ENCODE measurements at regions not wholly inside any gene's neighbourhood (a gene's known extent, or its start where the extent isn't known, plus 50 kb on each side); places are given as distances from the start of the nearest gene placed in this dataset.

- no peak overlapping the region for H3K4me2 ChIP-seq (ENCODE audit: low read length)
- TF ChIP-seq CTCF (IDR thresholded peaks at IDR 0.05; ENCODE audit: poor library complexity, severe bottlenecking) (no peak), POLR2AphosphoS5 (IDR thresholded peaks at IDR 0.05) (no peak), RAD21 (conservative IDR thresholded peaks at IDR 0.05) (no peak), EZH2 (IDR thresholded peaks at IDR 0.05; ENCODE audit: borderline replicate concordance, insufficient read depth, low read length, poor library complexity, severe bottlenecking) (no peak), TAF1 (IDR thresholded peaks at IDR 0.05; ENCODE audit: low read depth) (no peak), MXI1 (conservative IDR thresholded peaks at IDR 0.05; ENCODE audit: poor library complexity, severe bottlenecking) (no peak), REST (IDR thresholded peaks at IDR 0.05; ENCODE audit: borderline replicate concordance) (no peak), EP300 (conservative IDR thresholded peaks at IDR 0.05; ENCODE audit: poor library complexity, severe bottlenecking) (no peak), SMC3 (conservative IDR thresholded peaks at IDR 0.05; ENCODE audit: poor library complexity) (no peak)
- no peaks in the 10 kb centered on the region for H3K79me2 ChIP-seq (replicated peaks; ENCODE audit: insufficient read depth, low read length)
- H3F3A ChIP-seq (ENCODE audit: insufficient read depth, low read length, poor library complexity, severe bottlenecking): no peaks in the 10 kb centered on the region
- no peak overlapping the region for H3K4me3 ChIP-seq (ENCODE audit: low read length)
- no peaks in the 10 kb centered on the region for H3K27me3 ChIP-seq (ENCODE audit: insufficient read depth, low read depth, low read length)
- H3K9me2 ChIP-seq (ENCODE audit: insufficient read depth, low read length): no peaks in the 10 kb centered on the region
- H3K9ac ChIP-seq (ENCODE audit: low read length): no peak overlapping the region
- H3K36me3 ChIP-seq (ENCODE audit: insufficient read depth, low read length): no peaks in the 10 kb centered on the region
- H2AFZ ChIP-seq (ENCODE audit: low read depth, low read length): no peak overlapping the region
- no peaks in the 10 kb centered on the region for H4K20me1 ChIP-seq (ENCODE audit: insufficient read depth)
- H3K27ac ChIP-seq (ENCODE audit: low read length): no peak overlapping the region
- no peaks in the 10 kb centered on the region for H3K9me3 ChIP-seq (ENCODE audit: low read length)
Measured at GRCh38 chr7:85396676-85397075, 209.8 kb upstream of the SEMA3D start.

- Histone ChIP-seq H3K9ac (ENCODE audit: low read length) (no peak overlapping the region), H2AFZ (ENCODE audit: low read depth, low read length) (no peak overlapping the region), H3K4me2 (ENCODE audit: low read length) (no peak overlapping the region), H3K79me2 (replicated peaks; ENCODE audit: insufficient read depth, low read length) (no peaks in the 10 kb centered on the region), H3K9me3 (ENCODE audit: low read length) (no peaks in the 10 kb centered on the region), H3K27me3 (ENCODE audit: insufficient read depth, low read depth, low read length) (no peaks in the 10 kb centered on the region), H3F3A (ENCODE audit: insufficient read depth, low read length, poor library complexity, severe bottlenecking) (no peaks in the 10 kb centered on the region), H4K20me1 (ENCODE audit: insufficient read depth) (no peaks in the 10 kb centered on the region), H3K36me3 (ENCODE audit: insufficient read depth, low read length) (no peaks in the 10 kb centered on the region), H3K4me3 (ENCODE audit: low read length) (no peak overlapping the region), H3K27ac (ENCODE audit: low read length) (no peak overlapping the region), H3K9me2 (ENCODE audit: insufficient read depth, low read length) (no peaks in the 10 kb centered on the region)
- TF ChIP-seq POLR2AphosphoS5 (IDR thresholded peaks at IDR 0.05) (no peak), SMC3 (conservative IDR thresholded peaks at IDR 0.05; ENCODE audit: poor library complexity) (no peak), CTCF (IDR thresholded peaks at IDR 0.05; ENCODE audit: poor library complexity, severe bottlenecking) (no peak), REST (IDR thresholded peaks at IDR 0.05; ENCODE audit: borderline replicate concordance) (no peak), RAD21 (conservative IDR thresholded peaks at IDR 0.05) (no peak), EP300 (conservative IDR thresholded peaks at IDR 0.05; ENCODE audit: poor library complexity, severe bottlenecking) (no peak), EZH2 (IDR thresholded peaks at IDR 0.05; ENCODE audit: borderline replicate concordance, insufficient read depth, low read length, poor library complexity, severe bottlenecking) (no peak), TAF1 (IDR thresholded peaks at IDR 0.05; ENCODE audit: low read depth) (no peak), MXI1 (conservative IDR thresholded peaks at IDR 0.05; ENCODE audit: poor library complexity, severe bottlenecking) (no peak)
Measured at GRCh38 chr7:85392789-85393188, 205.9 kb upstream of the SEMA3D start.
